Esophagus squamous epithelium (tissue), 4 donors: ENCODE measurements at regions not wholly inside any gene's neighbourhood (a gene's known extent, or its start where the extent isn't known, plus 50 kb on each side); places are given as distances from the start of the nearest gene placed in this dataset.

Source experiments
- CTCF ChIP-seq, 6 experiments: fragments of 450-650 bp in 4 of 6; fragments of 200-600 bp in 2 of 6; sonication (generic) in 2 of 6; IDR thresholded peaks; one replicate each; pipeline ENCODE4 v1.5.1; 2016 to 2019; ENCODE audit warnings: antibody characterized with exemption in 6 of 6, mild to moderate bottlenecking in 4 of 6, moderate library complexity in 4 of 6
- POLR2A ChIP-seq, 4 donors: fragments of 450-650 bp; IDR thresholded peaks; one replicate each; pipeline ENCODE4 v1.6.1; 2017; ENCODE audit warnings: antibody characterized with exemption in 4 of 4, mild to moderate bottlenecking in 4 of 4, moderate library complexity in 3 of 4

GRCh38 chr6:105626295-105627158 lies 223.6 kb upstream of the PREP start:
- TF ChIP-seq POLR2A (IDR thresholded peaks at IDR 0.05) (no peak), CTCF (IDR thresholded peaks at IDR 0.05) (no peak)
